ENCODE measurements at regions not wholly inside any gene's neighbourhood (a gene's known extent, or its start where the extent isn't known, plus 50 kb on each side); places are given as distances from the start of the nearest gene placed in this dataset.

DNA sequence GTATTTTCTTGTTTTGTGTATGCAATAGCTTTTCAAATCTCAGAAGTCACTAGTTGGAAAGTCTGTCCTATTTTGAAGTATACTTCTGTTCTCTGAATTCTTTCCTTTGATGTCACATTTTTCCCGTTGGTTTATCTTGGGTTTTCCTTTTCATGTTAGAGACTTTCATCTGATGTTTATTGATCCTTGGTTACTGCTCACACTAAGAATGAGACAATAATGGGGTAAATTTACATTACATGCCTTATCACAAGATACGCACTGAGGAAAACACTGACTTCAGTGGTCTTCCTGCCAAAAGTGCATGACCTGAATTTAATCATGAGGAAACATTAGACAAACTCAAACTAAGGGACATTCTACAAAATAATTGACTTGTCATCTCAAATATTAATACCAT, 63.5 kb upstream of the C1GALT1 start:
- no peak for DNase-seq (ENCODE audit: low spot score)

DNA sequence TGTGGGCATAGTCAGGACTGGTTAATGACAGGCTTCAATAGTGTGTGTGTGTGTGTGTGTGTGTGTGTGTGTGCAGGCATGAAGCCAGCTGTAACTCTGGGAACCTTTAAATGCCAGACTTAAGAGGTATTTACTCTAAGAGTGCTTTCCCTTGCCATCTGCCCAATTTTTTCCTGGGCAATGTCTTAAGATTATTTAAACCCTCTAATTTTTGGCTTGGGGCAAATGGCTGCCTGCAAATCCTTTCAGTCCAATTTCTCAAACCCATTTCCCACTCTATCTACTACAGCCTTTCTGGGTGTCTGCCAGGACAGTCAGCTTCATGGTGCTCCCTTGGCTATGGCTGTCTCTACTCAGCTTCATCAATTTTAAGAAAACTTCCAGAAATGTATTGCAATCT, 62.6 kb upstream of the C1GALT1 start:
- no peak for DNase-seq (ENCODE audit: low spot score)

DNA sequence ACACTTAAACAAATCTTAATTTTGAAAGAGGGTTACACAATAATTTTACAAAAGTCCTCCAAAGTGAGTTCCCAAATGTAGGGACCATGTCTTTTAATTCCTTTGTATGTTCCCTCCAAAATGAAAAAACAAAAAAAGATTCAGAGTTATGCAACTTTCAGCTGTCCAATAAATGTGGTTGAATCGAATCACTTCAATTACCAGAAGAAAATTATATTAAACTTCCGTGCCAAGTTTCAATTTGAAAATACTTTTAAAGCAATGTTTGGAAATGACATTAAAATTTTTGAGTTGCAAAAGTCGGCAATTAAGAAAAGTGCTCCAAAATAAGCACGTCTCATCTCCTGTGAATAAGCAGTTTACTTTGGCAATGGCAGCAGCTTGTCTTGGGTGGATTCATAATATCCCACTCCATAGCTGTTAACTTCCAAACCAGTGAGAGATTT, 60.3 kb upstream of the C1GALT1 start:
- peak; percentile 52 for DNase-seq (ENCODE audit: low spot score)

DNA sequence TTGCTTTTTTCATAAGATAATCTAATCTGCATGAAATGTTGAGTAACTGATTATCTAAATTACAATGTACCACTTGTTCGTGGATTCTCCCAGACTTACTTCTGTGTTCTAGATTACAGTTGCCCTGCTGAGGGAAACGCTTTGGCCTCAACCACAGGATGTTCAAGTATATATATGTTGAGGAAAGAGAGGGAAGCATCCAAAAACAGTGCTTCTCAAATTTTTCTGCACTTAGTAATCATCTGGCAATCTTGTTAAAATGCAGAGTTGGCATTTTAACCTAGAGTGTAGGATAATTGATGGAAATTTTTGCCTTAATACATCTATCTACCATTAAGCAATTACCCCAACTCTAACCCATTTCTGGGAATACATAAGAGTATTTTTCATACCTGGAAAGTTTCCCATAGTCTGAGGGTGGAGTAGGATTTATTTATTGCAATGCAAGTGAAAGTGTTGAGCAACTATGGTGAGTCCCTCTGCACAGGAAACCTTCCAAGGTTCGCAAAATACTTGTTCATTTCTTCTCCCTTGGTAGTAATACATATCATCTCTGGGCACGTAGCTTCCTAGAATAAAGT, 59.6 kb upstream of the C1GALT1 start:
- peak; percentile 76 for DNase-seq (ENCODE audit: low spot score)

DNA sequence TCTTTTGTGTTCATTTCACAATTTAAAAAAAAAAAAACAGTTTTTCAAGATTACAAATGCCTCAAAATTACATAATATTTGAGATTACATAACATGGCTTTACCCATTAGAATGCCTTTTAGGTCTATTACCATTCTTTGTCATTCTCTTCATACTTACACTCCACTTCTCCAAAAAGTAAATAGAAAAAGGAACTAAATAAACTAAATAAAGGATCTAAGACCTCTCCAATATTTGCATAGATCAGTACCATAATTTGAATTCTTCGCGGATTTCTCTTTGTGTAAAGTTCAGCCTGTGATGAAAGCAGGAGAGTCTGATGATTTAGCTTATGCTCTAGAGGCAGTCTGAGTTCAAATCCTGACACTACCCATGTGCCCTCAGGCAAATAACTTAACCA, 56.4 kb upstream of the C1GALT1 start:
- peak; percentile 16 for DNase-seq (ENCODE audit: low spot score)

DNA sequence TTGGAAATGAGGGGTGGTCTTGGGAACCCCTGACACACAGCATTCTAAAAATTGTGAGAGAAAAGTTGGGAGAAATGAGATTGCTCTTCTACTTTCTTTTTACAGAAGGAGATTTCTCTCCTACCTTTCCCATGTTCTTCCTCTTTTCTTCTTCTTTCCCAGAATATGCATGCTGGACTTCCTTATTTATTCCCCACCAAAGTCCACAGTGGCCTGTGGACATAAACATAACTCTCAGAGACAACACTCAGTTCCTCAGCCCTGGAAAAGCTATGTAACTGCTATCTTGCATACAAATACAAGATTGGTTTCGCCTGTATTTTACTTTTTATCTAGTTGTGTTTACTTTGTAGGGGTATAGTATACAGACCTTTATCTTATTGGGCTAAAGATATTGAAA, 54.6 kb upstream of the C1GALT1 start:
- DNase-seq (ENCODE audit: low spot score): no peak

DNA sequence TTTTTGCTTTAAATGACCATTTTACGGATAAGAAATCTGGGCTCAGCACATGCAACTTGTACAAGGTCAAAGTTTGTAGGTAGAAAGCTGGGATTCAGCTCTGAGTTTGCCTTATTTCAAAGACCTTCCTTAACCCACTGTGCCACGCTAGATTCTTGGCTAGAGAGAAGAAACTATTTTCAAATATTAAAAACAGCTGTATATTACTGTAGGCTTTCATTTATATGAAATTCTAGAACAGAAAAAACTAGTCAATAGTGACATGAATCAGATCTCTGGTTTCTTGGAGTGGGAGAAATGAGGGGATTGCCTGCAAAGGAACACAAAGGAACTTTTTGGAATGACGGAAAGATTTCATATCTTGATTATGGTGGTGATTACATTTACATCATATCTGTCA, 53.0 kb upstream of the C1GALT1 start:
- no peak for DNase-seq (ENCODE audit: low spot score)

DNA sequence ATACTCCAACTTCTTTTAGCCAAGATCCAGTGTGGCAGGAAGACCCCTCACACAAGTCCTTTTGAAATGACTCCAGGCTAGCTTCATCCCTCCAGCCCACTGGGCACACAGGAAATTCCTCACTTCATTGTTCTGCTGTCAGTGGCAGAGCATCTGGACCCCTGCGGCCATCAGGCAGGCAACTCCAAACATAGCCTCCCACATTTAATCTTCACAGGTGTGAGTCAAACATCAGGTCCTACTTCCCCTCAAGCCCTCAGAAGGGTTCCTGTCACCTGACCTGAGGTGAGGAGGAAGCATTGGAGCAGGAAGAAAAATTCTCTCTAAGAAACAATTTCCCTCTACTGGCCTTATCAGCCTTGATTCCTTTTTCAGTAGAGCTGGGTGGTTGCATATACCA, 51.1 kb upstream of the C1GALT1 start:
- DNase-seq (ENCODE audit: low spot score): no peak
